GM13977 (cell line): ENCODE measurements at regions not wholly inside any gene's neighbourhood (a gene's known extent, or its start where the extent isn't known, plus 50 kb on each side); places are given as distances from the start of the nearest gene placed in this dataset.

ENCODE experiments used
- DNase-seq: peaks from one replicate; pipeline ENCODE4 v3.0.0; 2012; ENCODE audit warnings: low spot score
- CTCF ChIP-seq: IDR thresholded peaks from 2 replicates; pipeline ENCODE4 v1.5.1; 2012; ENCODE audit warnings: mild to moderate bottlenecking, control low read depth; ENCODE audit not compliant: insufficient read depth; ENCODE audit errors: extremely low read depth, missing control alignments
- in situ Hi-C: fragments of 300-500 bp; cut with MboI; formaldehyde crosslinking; loops from one replicate; pipeline ENCODE4 v1.12.0; 2022; ENCODE audit warnings: low sequenced_read_pairs, low pct_unique_long_range_greater_than_20kb, mixed read lengths, inconsistent platforms; ENCODE audit not compliant: unreplicated experiment

GRCh38 chr5:63374085-63374484, 588.2 kb downstream of the HTR1A start:
- no peak for TF ChIP-seq CTCF
- in situ Hi-C loops, result no loop called here
- DNase-seq, result no peak

- in situ Hi-C loops, result no loop called here
- TF ChIP-seq CTCF, result no peak
These were observed 611.1 kb downstream of the HTR1A start for GRCh38 chr5:63351164-63351563.

GRCh38 chr5:63346451-63346850, 615.8 kb downstream of the HTR1A start:
- no peak for TF ChIP-seq CTCF
- in situ Hi-C loops, result no loop called here
- no peak for DNase-seq

More at GRCh38 chr5:63351164-63351563, 611.1 kb downstream of the HTR1A start:
- DNase-seq, result no peak

GRCh38 chr5:63341442-63341841, 620.8 kb downstream of the HTR1A start:
- no peak for TF ChIP-seq CTCF
- no peak for DNase-seq
- in situ Hi-C loops, result no loop called here

- no peak for DNase-seq
- TF ChIP-seq CTCF, result no peak
- in situ Hi-C loops, result no loop called here
These were observed 638.3 kb downstream of the HTR1A start for GRCh38 chr5:63323926-63324325.

GRCh38 chr5:63314551-63314950, 647.7 kb downstream of the HTR1A start:
- no peak for DNase-seq
- TF ChIP-seq CTCF, result no peak
- in situ Hi-C loops, result no loop called here

- in situ Hi-C loops, result no loop called here
- TF ChIP-seq CTCF, result no peak
These were observed 651.6 kb downstream of the HTR1A start for GRCh38 chr5:63310644-63311043.

More at GRCh38 chr5:63310644-63311043, 651.6 kb downstream of the HTR1A start:
- no peak for DNase-seq
